ENCODE measurements at regions not wholly inside any gene's neighbourhood (a gene's known extent, or its start where the extent isn't known, plus 50 kb on each side); places are given as distances from the start of the nearest gene placed in this dataset.

GRCh38 chr1:5348732-5349465, 643.3 kb downstream of the NPHP4 start:
- no peak for DNase-seq

DNA sequence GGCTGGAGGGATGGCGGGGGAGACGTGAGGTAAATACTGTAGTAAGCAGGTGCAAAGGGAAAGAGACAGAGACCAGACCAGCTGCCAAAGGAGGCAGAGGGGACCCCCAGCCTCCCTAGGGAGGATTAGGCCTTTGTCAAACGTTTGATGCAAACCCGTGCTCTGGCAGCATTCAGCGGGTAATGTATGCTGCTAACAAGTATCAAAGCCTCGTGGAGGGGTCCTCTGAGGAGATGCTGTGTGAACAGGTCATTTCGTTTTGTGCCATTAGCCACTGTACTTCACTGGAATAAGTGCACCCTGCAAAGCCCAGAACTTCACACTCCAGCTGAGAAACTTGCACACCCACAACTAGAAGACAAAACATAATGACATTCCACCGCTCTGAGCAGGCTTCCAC, 644.5 kb downstream of the NPHP4 start:
- no peak for DNase-seq

DNA sequence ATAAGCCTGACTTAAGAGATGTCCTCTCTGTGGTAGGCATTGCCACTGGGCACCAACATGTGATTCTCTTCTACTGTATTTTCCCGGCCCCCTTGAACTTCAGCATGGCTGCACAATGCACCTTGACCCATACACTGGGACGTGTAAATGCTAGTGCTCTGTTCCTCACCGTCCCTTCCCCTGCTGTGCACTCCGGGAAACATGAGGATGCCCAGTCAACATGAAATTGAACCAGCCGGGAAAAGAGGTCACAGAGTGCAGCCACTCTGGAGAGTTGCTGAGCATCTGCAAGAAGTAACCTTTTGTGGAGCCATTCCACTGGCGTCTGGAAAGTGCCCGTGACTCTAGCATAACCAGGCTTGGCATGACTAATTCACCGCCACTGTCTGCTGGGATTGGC, 646.7 kb downstream of the NPHP4 start:
- DNase-seq: no peak

DNA sequence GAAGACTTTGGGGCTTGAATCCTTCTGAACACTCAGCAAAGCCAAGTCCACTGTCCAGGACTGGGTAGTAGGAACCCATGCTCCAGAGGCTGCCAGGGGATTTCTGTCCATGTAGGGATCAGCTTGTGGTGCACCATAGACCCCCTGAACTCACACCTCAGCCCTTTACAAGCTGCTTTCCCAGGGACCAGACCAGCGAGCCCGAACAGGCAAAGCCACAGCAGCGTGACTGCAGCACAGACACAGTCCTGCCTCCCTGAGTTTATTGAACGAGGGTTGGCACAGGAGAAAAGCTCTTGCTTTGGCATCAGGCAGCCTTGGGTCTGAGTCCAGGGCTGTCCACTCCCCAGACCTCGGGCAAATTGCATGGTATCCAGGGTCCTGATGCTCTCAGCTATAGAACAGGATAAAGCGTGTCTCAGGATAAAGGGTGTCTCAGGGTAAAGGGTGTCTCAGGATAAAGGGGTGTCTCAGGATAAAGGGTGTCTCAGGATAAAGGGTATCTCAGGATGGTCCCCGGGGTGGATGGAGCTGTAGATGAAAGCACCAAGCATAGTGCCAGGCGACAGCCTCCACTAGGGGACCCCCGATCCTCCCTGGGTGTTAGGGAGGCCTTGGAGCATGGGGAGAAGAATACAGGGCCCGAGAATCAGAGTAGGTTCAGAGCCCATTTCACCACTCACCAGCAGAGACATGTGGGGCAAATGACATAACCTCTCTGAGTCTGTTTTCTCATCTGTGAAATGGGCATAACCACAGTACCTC, 648.8 kb downstream of the NPHP4 start:
- DNase-seq: no peak

DNA sequence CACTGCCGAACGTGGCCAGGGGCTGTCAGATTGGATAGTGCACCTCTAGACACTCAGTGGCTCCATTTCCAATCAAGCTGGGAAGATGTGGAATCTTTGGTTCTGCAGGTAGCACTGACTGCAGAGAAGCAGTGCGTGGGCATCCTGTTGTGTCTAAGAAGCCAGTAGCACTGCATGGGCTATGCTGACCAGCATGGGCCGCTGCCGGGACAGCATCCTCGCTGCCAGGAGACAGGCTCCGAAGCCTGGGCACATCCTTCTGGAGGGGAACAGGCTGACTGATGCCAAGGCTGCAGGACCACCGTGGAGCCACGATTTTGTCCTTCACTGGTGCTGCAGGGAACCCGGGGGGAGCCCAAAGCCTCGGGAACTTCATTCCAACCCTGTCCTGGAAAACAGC, 649.4 kb downstream of the NPHP4 start:
- no peak for DNase-seq

GRCh38 chr1:5342172-5342571, 650.1 kb downstream of the NPHP4 start:
- DNase-seq: no peak

- no peak for DNase-seq
Observed at GRCh38 chr1:5341471-5341870, 650.8 kb downstream of the NPHP4 start.

DNA sequence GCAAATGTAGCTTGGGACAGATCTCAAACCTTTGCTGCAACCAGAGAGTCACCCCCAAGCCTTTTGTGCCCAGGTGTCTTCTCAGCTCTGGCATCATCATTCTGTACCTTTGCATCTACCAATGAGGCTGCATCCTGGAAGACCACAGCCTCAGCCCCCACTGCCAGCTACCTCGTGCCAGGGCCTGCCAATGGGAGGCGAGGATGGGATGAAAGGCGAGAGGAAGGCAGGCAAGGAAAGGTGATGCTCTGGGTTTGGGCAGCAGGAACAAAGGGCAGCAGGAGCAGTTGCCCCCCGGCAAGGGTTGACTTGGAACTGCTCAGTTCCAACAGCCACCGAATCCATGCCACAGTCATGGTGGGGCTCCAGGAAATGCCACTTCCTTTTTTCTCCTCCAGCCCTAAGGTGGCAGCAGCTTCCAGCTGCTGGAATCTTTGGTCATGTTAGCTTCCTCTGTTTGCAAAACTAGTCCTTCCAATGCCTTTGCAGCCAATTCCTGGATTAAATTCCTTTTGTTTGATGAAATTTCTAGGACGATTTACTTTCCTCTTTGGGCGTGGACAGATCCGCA, 651.6 kb downstream of the NPHP4 start:
- DNase-seq: no peak

GRCh38 chr1:5338466-5338865, 653.8 kb downstream of the NPHP4 start:
- no peak for DNase-seq

GRCh38 chr1:5333291-5333690, 658.9 kb downstream of the NPHP4 start:
- DNase-seq: no peak

DNA sequence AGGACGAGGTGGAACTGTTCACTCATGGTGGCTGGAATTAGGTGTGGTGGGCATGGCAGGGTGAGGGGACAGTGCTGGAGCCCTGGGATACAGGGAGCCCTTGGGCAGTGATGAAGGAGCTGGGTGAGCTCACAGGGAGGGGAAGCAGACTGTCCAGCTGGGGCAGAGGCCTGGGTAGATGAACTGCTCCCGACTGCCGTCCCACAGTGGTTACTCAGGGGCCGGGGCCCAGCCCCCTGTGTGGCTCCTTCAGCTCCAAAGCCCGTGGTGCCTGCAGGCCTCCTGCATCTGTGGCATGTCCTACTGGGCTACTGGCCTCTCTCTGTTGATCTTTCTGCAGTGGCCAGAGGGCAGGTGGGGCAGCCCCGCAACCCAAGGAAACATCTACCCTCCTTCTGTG, 661.1 kb downstream of the NPHP4 start:
- DNase-seq: no peak

- no peak for DNase-seq
Observed at GRCh38 chr1:5329068-5329739, 663.0 kb downstream of the NPHP4 start.

DNA sequence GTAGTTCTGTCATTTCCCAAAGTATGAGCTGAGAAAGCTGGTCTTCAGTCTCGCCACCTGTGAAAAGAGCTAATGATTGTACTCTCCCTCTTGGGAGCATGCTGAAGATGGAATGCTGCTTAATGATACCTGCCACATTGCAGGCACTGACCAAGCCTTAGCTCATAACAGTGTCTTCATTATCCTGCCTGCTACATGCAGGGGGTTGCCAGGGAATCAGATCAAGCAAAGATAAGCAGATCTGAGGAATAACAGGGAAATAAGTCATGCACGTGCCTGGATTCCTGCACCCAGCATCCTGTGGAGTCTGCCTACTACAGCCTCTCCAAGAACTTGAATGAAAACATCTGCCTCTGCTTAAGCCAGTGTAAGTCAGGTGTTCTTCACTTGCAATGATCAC, 667.3 kb downstream of the NPHP4 start:
- no peak for DNase-seq

- no peak for DNase-seq
Observed at GRCh38 chr1:5318143-5318816, 663.9 kb downstream of the AJAP1 start.

- DNase-seq: no peak
Observed at GRCh38 chr1:5317391-5317790, 663.0 kb downstream of the AJAP1 start.

GRCh38 chr1:5312862-5313261, 658.5 kb downstream of the AJAP1 start:
- no peak for DNase-seq

- DNase-seq: no peak
Observed at GRCh38 chr1:5312293-5312674, 657.9 kb downstream of the AJAP1 start.

- no peak for DNase-seq
Observed at GRCh38 chr1:5311634-5312292, 657.4 kb downstream of the AJAP1 start.

GRCh38 chr1:5311147-5311546, 656.7 kb downstream of the AJAP1 start:
- no peak for DNase-seq

DNA sequence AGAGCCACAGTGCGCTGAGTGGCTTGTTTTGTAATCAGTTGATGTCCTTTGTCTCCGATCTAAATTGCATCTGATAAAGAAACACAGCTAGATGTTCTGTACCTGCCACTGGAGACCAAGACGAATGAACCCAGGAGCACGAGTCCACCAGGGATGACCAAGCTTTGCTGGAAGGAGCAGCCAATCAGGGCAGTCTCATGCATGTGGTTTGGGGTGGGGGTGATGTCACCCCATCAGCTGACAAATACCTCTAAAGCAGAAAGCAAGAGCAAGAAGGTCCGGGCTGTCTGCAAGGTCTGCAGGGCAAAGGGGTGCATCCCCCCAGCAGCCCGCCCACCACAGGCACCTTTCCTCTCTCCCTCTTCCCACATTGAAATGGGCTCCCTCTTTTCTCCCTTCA, 653.8 kb downstream of the AJAP1 start:
- no peak for DNase-seq

GRCh38 chr1:5304702-5305101, 650.3 kb downstream of the AJAP1 start:
- DNase-seq: no peak

GRCh38 chr1:5298376-5298775, 644.0 kb downstream of the AJAP1 start:
- DNase-seq: no peak

GRCh38 chr1:5297886-5298239, 643.5 kb downstream of the AJAP1 start:
- no peak for DNase-seq
